ENCODE measurements at regions not wholly inside any gene's neighbourhood (a gene's known extent, or its start where the extent isn't known, plus 50 kb on each side); places are given as distances from the start of the nearest gene placed in this dataset.

- Histone ChIP-seq H3K36me3 (no peaks in the 10 kb centered on the region), H3K27me3 (ENCODE audit: insufficient read depth, low read depth, severe bottlenecking) (no peaks in the 10 kb centered on the region), H3K4me3 (ENCODE audit: low read depth, low read length) (no peak overlapping the region), H3K9me3 (ENCODE audit: severe bottlenecking) (no peaks in the 10 kb centered on the region), H3K27ac (no peak overlapping the region)
- no peak for DNase-seq
- no peak for TF ChIP-seq CTCF (IDR thresholded peaks at IDR 0.05; ENCODE audit: low read depth, low read length)
Measured at GRCh38 chr13:64962404-64962803, 2267.7 kb downstream of the PCDH9 start.

- DNase-seq: no peak
- H3K27me3 ChIP-seq (ENCODE audit: insufficient read depth, low read depth, severe bottlenecking): no peaks in the 10 kb centered on the region
- TF ChIP-seq CTCF (IDR thresholded peaks at IDR 0.05; ENCODE audit: low read depth, low read length): no peak
- H3K9me3 ChIP-seq (ENCODE audit: severe bottlenecking): no peaks in the 10 kb centered on the region
- no peaks in the 10 kb centered on the region for H3K36me3 ChIP-seq
- H3K4me3 ChIP-seq (ENCODE audit: low read depth, low read length): no peak overlapping the region
- H3K27ac ChIP-seq: no peak overlapping the region
Measured at GRCh38 chr13:64959276-64959675, 2270.9 kb downstream of the PCDH9 start.

GRCh38 chr13:64958106-64958505 is 2272.0 kb downstream of the PCDH9 start:
- no peak overlapping the region for H3K27ac ChIP-seq
- no peaks in the 10 kb centered on the region for H3K9me3 ChIP-seq (ENCODE audit: severe bottlenecking)
- DNase-seq: no peak
- no peaks in the 10 kb centered on the region for H3K36me3 ChIP-seq
- TF ChIP-seq CTCF (IDR thresholded peaks at IDR 0.05; ENCODE audit: low read depth, low read length): no peak
- no peak overlapping the region for H3K4me3 ChIP-seq (ENCODE audit: low read depth, low read length)
- no peaks in the 10 kb centered on the region for H3K27me3 ChIP-seq (ENCODE audit: insufficient read depth, low read depth, severe bottlenecking)

GRCh38 chr13:64938660-64939059 is 2291.5 kb downstream of the PCDH9 start:
- Histone ChIP-seq H3K36me3 (no peaks in the 10 kb centered on the region), H3K27me3 (ENCODE audit: insufficient read depth, low read depth, severe bottlenecking) (no peaks in the 10 kb centered on the region), H3K27ac (no peak overlapping the region), H3K9me3 (ENCODE audit: severe bottlenecking) (no peaks in the 10 kb centered on the region), H3K4me3 (ENCODE audit: low read depth, low read length) (no peak overlapping the region)
- TF ChIP-seq CTCF (IDR thresholded peaks at IDR 0.05; ENCODE audit: low read depth, low read length): no peak
- DNase-seq: no peak

GRCh38 chr13:64937302-64937701 is 2292.8 kb downstream of the PCDH9 start:
- H3K27ac ChIP-seq: no peak overlapping the region
- H3K27me3 ChIP-seq (ENCODE audit: insufficient read depth, low read depth, severe bottlenecking): no peaks in the 10 kb centered on the region
- TF ChIP-seq CTCF (IDR thresholded peaks at IDR 0.05; ENCODE audit: low read depth, low read length): no peak
- DNase-seq: no peak
- no peaks in the 10 kb centered on the region for H3K36me3 ChIP-seq
- no peaks in the 10 kb centered on the region for H3K9me3 ChIP-seq (ENCODE audit: severe bottlenecking)
- H3K4me3 ChIP-seq (ENCODE audit: low read depth, low read length): no peak overlapping the region

GRCh38 chr13:64936879-64937278 is 2293.3 kb downstream of the PCDH9 start:
- no peak for DNase-seq
- Histone ChIP-seq H3K9me3 (ENCODE audit: severe bottlenecking) (no peaks in the 10 kb centered on the region), H3K36me3 (no peaks in the 10 kb centered on the region), H3K27ac (no peak overlapping the region), H3K4me3 (ENCODE audit: low read depth, low read length) (no peak overlapping the region), H3K27me3 (ENCODE audit: insufficient read depth, low read depth, severe bottlenecking) (no peaks in the 10 kb centered on the region)
- TF ChIP-seq CTCF (IDR thresholded peaks at IDR 0.05; ENCODE audit: low read depth, low read length): no peak
